ENCODE measurements at regions not wholly inside any gene's neighbourhood (a gene's known extent, or its start where the extent isn't known, plus 50 kb on each side); places are given as distances from the start of the nearest gene placed in this dataset.

DNA sequence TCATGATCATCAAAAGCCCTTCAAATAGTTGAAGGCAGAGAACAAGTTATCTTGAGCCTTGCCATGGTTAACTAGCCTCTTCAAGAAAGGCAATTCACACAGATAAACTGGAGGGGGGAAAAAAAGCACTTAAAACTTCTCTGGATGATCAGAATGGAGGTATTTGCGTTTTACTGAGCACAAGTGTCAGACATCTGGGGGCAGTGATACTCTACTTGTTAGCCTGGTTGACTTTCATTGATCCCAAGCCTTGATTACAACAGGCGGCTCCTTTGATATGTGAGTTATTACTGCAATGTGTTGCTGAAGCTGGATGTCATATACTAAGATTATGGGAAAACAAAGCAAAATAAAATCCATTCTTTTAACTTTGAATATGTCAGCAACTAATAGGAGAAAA is 155.0 kb upstream of the HS3ST3A1 start:
- Histone ChIP-seq H3K9ac (no peak overlapping the region), H3K36me3 (ENCODE audit: control insufficient read depth, insufficient read depth, low read length) (no peaks in the 10 kb centered on the region), H3K27ac (no peak overlapping the region), H3K79me2 (no peaks in the 10 kb centered on the region), H3K9me3 (ENCODE audit: control insufficient read depth, low read length) (no peaks in the 10 kb centered on the region), H3K4me3 (ENCODE audit: low read depth, low read length) (no peak overlapping the region), H3K4me2 (ENCODE audit: low read length) (no peak overlapping the region), H3K27me3 (ENCODE audit: control insufficient read depth, insufficient read depth, low read length) (no peaks in the 10 kb centered on the region), H2AFZ (no peak overlapping the region), H3K4me1 (no peaks in the 10 kb centered on the region)
- TF ChIP-seq, protein P1, sequence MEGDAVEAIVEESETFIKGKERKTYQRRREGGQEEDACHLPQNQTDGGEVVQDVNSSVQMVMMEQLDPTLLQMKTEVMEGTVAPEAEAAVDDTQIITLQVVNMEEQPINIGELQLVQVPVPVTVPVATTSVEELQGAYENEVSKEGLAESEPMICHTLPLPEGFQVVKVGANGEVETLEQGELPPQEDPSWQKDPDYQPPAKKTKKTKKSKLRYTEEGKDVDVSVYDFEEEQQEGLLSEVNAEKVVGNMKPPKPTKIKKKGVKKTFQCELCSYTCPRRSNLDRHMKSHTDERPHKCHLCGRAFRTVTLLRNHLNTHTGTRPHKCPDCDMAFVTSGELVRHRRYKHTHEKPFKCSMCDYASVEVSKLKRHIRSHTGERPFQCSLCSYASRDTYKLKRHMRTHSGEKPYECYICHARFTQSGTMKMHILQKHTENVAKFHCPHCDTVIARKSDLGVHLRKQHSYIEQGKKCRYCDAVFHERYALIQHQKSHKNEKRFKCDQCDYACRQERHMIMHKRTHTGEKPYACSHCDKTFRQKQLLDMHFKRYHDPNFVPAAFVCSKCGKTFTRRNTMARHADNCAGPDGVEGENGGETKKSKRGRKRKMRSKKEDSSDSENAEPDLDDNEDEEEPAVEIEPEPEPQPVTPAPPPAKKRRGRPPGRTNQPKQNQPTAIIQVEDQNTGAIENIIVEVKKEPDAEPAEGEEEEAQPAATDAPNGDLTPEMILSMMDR (IDR thresholded peaks at IDR 0.05), result no peak

DNA sequence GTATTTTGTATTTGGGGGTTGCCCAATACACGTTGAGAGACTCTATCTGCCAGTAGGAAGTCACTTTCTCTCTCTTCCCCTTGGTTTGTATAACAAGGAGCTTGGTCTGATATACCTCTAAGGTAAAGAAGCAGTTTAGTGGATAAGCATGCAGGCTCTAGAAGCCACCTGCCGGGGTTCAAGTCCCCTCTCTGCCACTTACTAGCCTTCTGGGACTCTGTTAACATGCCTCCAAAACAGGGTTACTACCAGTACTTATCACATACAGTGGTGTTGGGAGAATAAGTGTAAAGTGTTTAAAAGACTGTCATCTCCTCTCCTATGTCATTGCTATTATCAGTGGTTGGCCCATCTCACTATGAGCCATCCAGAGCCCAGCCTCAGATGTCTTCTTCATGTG is 156.1 kb upstream of the HS3ST3A1 start:
- Histone ChIP-seq H3K4me1 (no peaks in the 10 kb centered on the region), H3K79me2 (no peaks in the 10 kb centered on the region), H3K4me2 (ENCODE audit: low read length) (no peak overlapping the region), H3K9ac (no peak overlapping the region), H2AFZ (no peak overlapping the region), H3K27ac (no peak overlapping the region), H3K9me3 (ENCODE audit: control insufficient read depth, low read length) (no peaks in the 10 kb centered on the region), H3K4me3 (ENCODE audit: low read depth, low read length) (no peak overlapping the region), H3K27me3 (ENCODE audit: control insufficient read depth, insufficient read depth, low read length) (no peaks in the 10 kb centered on the region), H3K36me3 (ENCODE audit: control insufficient read depth, insufficient read depth, low read length) (no peaks in the 10 kb centered on the region)
- TF ChIP-seq, protein P1 (IDR thresholded peaks at IDR 0.05), result no peak

DNA sequence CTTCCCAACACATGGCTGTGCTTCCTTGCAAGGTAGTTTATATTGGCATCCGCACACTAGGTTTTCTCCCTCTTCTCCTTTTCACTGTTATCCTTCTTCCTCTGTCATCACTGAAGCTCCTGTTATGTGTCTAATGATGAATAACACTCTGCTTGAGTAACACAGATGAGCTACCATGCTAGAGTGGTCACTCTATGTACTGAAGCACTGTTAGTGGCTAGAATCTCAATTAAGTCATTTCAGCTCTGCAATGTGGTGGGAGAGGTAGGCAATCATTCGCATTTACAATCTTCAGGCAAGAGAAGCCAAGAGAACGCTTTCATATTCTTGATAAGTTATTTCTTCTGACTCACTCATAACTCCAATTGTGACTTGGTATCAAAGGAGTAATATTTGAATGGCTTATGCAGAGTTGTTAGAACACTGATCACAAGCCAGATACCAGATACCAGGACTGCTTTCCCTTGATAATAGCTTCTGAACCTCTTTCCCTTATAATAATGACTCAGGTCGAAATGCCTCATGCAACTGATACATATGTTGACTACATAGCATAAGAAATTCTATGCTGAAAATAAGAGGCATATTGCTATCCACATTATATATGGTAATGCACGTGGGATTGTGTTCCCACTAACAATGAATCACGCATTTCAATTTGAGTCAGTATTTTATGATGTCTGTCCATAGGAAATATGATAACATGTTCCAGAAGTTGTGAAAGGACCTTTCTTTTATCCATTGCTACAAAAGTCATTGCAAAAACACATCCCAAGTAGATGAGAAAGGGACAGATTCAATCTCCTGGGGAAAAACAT is 158.0 kb upstream of the HS3ST3A1 start:
- Histone ChIP-seq H2AFZ (no peak overlapping the region), H3K4me3 (ENCODE audit: low read depth, low read length) (no peak overlapping the region), H3K4me2 (ENCODE audit: low read length) (no peak overlapping the region), H3K36me3 (ENCODE audit: control insufficient read depth, insufficient read depth, low read length) (no peaks in the 10 kb centered on the region), H3K9me3 (ENCODE audit: control insufficient read depth, low read length) (no peaks in the 10 kb centered on the region), H3K4me1 (no peaks in the 10 kb centered on the region), H3K9ac (no peak overlapping the region), H3K27ac (no peak overlapping the region), H3K79me2 (no peaks in the 10 kb centered on the region), H3K27me3 (ENCODE audit: control insufficient read depth, insufficient read depth, low read length) (no peaks in the 10 kb centered on the region)
- TF ChIP-seq, protein P1 (IDR thresholded peaks at IDR 0.05), result no peak

DNA sequence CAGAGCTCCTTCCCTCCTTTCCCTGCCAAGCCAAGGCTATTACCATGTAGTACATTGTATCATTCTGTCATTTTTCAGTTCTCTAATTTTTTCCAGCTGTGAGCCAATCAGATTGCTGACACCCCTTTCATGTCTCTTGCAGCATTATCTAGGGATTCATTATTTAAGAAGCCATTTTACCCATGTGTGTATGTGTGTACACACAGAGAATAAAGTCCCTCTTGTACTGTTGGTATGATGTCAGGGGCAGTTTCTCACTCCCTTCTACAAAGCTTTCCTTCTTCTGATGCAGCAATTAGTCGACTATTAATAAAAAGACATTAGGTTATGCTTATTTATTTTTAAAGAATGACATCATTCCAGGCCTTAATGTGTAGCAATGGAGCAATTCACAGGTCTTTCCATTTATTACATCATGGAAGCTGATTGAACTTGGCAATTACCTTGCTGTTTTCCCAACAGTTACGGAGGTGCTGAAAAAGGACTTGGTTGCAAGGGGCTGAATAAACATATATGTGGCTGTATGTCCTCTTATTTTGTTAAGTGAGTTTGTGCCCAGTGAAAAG is 159.4 kb upstream of the HS3ST3A1 start:
- Histone ChIP-seq H3K27ac (no peak overlapping the region), H3K9ac (no peak overlapping the region), H3K4me1 (no peaks in the 10 kb centered on the region), H2AFZ (no peak overlapping the region), H3K4me3 (ENCODE audit: low read depth, low read length) (no peak overlapping the region), H3K9me3 (ENCODE audit: control insufficient read depth, low read length) (no peaks in the 10 kb centered on the region), H3K4me2 (ENCODE audit: low read length) (no peak overlapping the region), H3K79me2 (no peaks in the 10 kb centered on the region), H3K36me3 (ENCODE audit: control insufficient read depth, insufficient read depth, low read length) (no peaks in the 10 kb centered on the region), H3K27me3 (ENCODE audit: control insufficient read depth, insufficient read depth, low read length) (no peaks in the 10 kb centered on the region)
- TF ChIP-seq, protein P1 (IDR thresholded peaks at IDR 0.05), result no peak

DNA sequence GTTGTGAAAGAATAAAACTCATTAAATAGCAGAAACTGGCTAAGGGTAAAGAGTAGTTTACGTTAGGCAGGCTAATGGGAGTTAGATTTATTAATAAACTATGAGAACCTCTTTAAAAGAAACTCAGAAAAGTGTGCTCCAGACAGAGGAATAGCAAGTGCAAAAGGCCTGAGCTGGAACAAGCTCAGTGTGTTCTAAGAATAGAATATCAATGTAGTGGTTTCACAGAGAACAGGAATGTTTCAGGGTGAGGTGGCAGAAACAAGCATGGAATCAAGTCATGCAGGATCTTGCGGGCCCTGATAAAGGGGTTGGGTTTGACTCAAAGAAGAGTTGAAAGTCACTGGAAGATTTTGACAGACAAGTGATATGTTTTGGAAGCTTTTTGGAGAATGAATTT is 164.0 kb upstream of the HS3ST3A1 start:
- H3K36me3 ChIP-seq (ENCODE audit: control insufficient read depth, insufficient read depth, low read length), result no peaks in the 10 kb centered on the region
- H3K4me2 ChIP-seq (ENCODE audit: low read length), result no peak overlapping the region
- H3K9ac ChIP-seq, result no peak overlapping the region
- no peak overlapping the region for H3K4me3 ChIP-seq (ENCODE audit: low read depth, low read length)
- H3K27ac ChIP-seq, result no peak overlapping the region
- TF ChIP-seq, protein P1 (IDR thresholded peaks at IDR 0.05), result no peak
- no peak overlapping the region for H2AFZ ChIP-seq
- no peaks in the 10 kb centered on the region for H3K27me3 ChIP-seq (ENCODE audit: control insufficient read depth, insufficient read depth, low read length)
- no peaks in the 10 kb centered on the region for H3K9me3 ChIP-seq (ENCODE audit: control insufficient read depth, low read length)
- no peaks in the 10 kb centered on the region for H3K79me2 ChIP-seq
- no peaks in the 10 kb centered on the region for H3K4me1 ChIP-seq
